CD4-positive, alpha-beta memory T cell (primary cell): ENCODE measurements at regions not wholly inside any gene's neighbourhood (a gene's known extent, or its start where the extent isn't known, plus 50 kb on each side); places are given as distances from the start of the nearest gene placed in this dataset.

Experiments
- CTCF ChIA-PET: fragments of 350-600 bp; sonication (Branson Sonifier 250); formaldehyde crosslinking; loops from one replicate; lab custom pipeline; 2021; ENCODE audit warnings: inconsistent platforms; ENCODE audit not compliant: partially characterized antibody; lab: Charles Lee
- POLR2A ChIA-PET: fragments of 350-600 bp; sonication (Branson Sonifier 250); formaldehyde crosslinking; loops from one replicate; lab custom pipeline; 2021; ENCODE audit not compliant: partially characterized antibody; lab: Charles Lee
- DNase-seq, 5 donors: peaks; one replicate each; pipeline versions ENCODE4 v3.0.0 to v3.0.0-alpha.2; 2020 to 2022; ENCODE audit warnings: mixed read lengths in 1 of 5
- H3K27ac ChIP-seq: one replicate; pipeline ENCODE4 v1.7.0; 2013; ENCODE audit warnings: low read depth, low read length
- H3K27me3 ChIP-seq: 2 replicates; pipeline ENCODE4 v1.7.0; 2013; ENCODE audit warnings: mild to moderate bottlenecking, low read length, moderate library complexity; ENCODE audit not compliant: insufficient read depth
- H3K36me3 ChIP-seq: 2 replicates; pipeline ENCODE4 v1.7.0; 2013; ENCODE audit warnings: mild to moderate bottlenecking, low read length, moderate library complexity; ENCODE audit not compliant: insufficient read depth
- H3K4me1 ChIP-seq: 2 replicates; pipeline ENCODE4 v1.7.0; 2013; ENCODE audit warnings: mild to moderate bottlenecking, low read length, moderate library complexity; ENCODE audit not compliant: insufficient read depth
- H3K4me3 ChIP-seq, 2 donors: one replicate each; pipeline ENCODE4 v1.7.0; 2013; ENCODE audit warnings: low read length in 2 of 2, mild to moderate bottlenecking in 1 of 2
- H3K9me3 ChIP-seq, 2 donors: one replicate each; pipeline ENCODE4 v1.7.0; 2013; ENCODE audit warnings: low read length in 2 of 2, control low read depth in 1 of 2; ENCODE audit not compliant: control insufficient read depth in 1 of 2
- H3K27ac Mint-ChIP-seq, 7 donors: one replicate each; pipeline ENCODE4 v1.8.0; 2020 to 2021; ENCODE audit warnings: mixed read lengths in 7 of 7, mild to moderate bottlenecking in 6 of 7, inconsistent platforms in 3 of 7, moderate library complexity in 3 of 7
- H3K27me3 Mint-ChIP-seq, 2 donors: one replicate each; pipeline ENCODE4 v1.8.0; 2020 to 2021; ENCODE audit warnings: mixed read lengths in 2 of 2
- H3K36me3 Mint-ChIP-seq, 2 donors: one replicate each; pipeline ENCODE4 v1.8.0; 2020 to 2021; ENCODE audit warnings: mixed read lengths in 2 of 2, inconsistent platforms in 1 of 2, mild to moderate bottlenecking in 1 of 2
- H3K4me1 Mint-ChIP-seq, 4 donors: one replicate each; pipeline ENCODE4 v1.8.0; 2020 to 2021; ENCODE audit warnings: mixed read lengths in 4 of 4, mild to moderate bottlenecking in 1 of 4
- H3K4me3 Mint-ChIP-seq, 8 donors: one replicate each; pipeline ENCODE4 v1.8.0; 2020 to 2021; ENCODE audit warnings: mixed read lengths in 8 of 8, mild to moderate bottlenecking in 7 of 8, moderate library complexity in 6 of 8, inconsistent platforms in 3 of 8
- H3K9me3 Mint-ChIP-seq, 8 donors: one replicate each; pipeline ENCODE4 v1.8.0; 2020 to 2021; ENCODE audit warnings: mixed read lengths in 8 of 8, mild to moderate bottlenecking in 5 of 8, inconsistent platforms in 3 of 8, moderate library complexity in 1 of 8
- intact Hi-C: fragments of 100-400 bp; cut with micrococcal nuclease; formaldehyde crosslinking; loops from one replicate; pipeline ENCODE4 v1.15.1; 2023

DNA sequence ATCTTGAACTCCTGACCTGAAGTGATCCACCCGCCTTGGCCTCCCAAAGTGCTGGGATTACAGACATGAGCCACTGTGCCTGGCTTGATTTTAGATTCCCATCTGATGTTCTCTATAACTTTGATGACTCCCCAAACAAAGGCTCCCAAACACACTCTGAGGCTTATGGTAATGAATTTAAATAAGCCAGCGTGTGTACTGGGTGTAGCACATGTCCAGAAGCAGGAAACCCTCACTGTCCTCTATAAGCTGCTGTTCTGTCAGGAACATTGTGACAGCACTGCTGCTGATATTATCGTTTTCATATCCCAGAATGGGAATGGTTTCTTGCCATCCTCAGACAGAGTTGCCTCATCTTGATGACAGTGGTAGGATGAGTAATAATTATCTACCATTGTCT is 54.1 kb upstream of the SALL4 start:
- Mint-ChIP-seq H3K27ac (no peak overlapping the region), H3K27me3 (peaks cover 11 to 13% of the 10 kb centered on the region in 2 donors), H3K4me1 (no peaks in the 10 kb centered on the region), H3K36me3 (no peaks in the 10 kb centered on the region), H3K9me3 (peaks cover 0 to 2% (median 0%) of the 10 kb centered on the region in 8 donors), H3K4me3 (no peak overlapping the region)
- Histone ChIP-seq H3K27ac (no peak overlapping the region), H3K4me3 (no peak overlapping the region), H3K9me3 (no peaks in the 10 kb centered on the region), H3K36me3 (no peaks in the 10 kb centered on the region), H3K4me1 (no peaks in the 10 kb centered on the region), H3K27me3 (no peaks in the 10 kb centered on the region)
- intact Hi-C loops = no loop called here
- POLR2A ChIA-PET = no interaction called here
- CTCF ChIA-PET = no interaction called here
- no peak for DNase-seq

DNA sequence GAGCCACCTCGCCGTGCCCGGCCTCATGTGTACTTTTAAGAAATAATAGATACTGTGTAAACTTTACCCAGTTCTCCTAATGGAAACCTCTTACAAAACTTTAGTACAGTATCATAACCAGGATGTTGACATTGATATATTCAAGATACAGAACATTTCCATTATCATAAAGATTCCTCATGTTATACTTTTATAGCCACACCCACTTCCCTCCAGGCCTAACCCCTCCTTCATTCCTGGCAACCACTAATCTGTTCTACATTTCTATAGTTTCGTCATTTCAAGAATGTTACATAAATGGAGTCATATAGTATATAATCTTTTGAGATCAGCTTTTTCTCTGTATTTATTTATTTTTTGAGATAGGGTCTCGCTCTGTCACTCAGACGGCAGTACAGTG is 52.6 kb upstream of the SALL4 start:
- Mint-ChIP-seq H3K36me3 (no peaks in the 10 kb centered on the region), H3K4me1 (no peaks in the 10 kb centered on the region), H3K27ac (no peak overlapping the region), H3K27me3 (peaks cover 8 to 11% of the 10 kb centered on the region in 2 donors), H3K4me3 (no peak overlapping the region), H3K9me3 (peaks cover 0 to 4% (median 0%) of the 10 kb centered on the region in 8 donors)
- Histone ChIP-seq H3K27me3 (no peaks in the 10 kb centered on the region), H3K36me3 (no peaks in the 10 kb centered on the region), H3K9me3 (no peaks in the 10 kb centered on the region), H3K4me3 (no peak overlapping the region), H3K4me1 (no peaks in the 10 kb centered on the region), H3K27ac (no peak overlapping the region)
- CTCF ChIA-PET = no interaction called here
- intact Hi-C loops = no loop called here
- DNase-seq = no peak
- POLR2A ChIA-PET = no interaction called here
